DLD1 (cell line): ENCODE measurements at regions not wholly inside any gene's neighbourhood (a gene's known extent, or its start where the extent isn't known, plus 50 kb on each side); places are given as distances from the start of the nearest gene placed in this dataset.

Experiments used
- in situ Hi-C: cut with HindIII; loops from 2 replicates; pipeline ENCODE4 v1.10.0; 2017; ENCODE audit warnings: low sequenced_read_pairs

- in situ Hi-C loops, result no loop called here
Measured at GRCh38 chr2:238649936-238650518, 197.9 kb upstream of the TWIST2 start.

GRCh38 chr2:238650536-238650935 lies 197.3 kb upstream of the TWIST2 start:
- in situ Hi-C loops, result no loop called here

GRCh38 chr2:238651306-238652052 lies 196.4 kb upstream of the TWIST2 start:
- in situ Hi-C loops, result no loop called here

GRCh38 chr2:238652053-238652770 lies 195.7 kb upstream of the TWIST2 start:
- in situ Hi-C loops, result no loop called here

- in situ Hi-C loops, result no loop called here
Measured at GRCh38 chr2:238652771-238653157, 195.1 kb upstream of the TWIST2 start.

- in situ Hi-C loops, result no loop called here
Measured at GRCh38 chr2:238653431-238654109, 194.3 kb upstream of the TWIST2 start.

GRCh38 chr2:238654479-238655197 lies 193.2 kb upstream of the TWIST2 start:
- in situ Hi-C loops, result no loop called here

- in situ Hi-C loops, result no loop called here
Measured at GRCh38 chr2:238655198-238655860, 192.6 kb upstream of the TWIST2 start.

- in situ Hi-C loops, result no loop called here
Measured at GRCh38 chr2:238655974-238656722, 191.7 kb upstream of the TWIST2 start.

- in situ Hi-C loops, result no loop called here
Measured at GRCh38 chr2:238657132-238658053, 190.5 kb upstream of the TWIST2 start.

- in situ Hi-C loops, result no loop called here
Measured at GRCh38 chr2:238658054-238658407, 189.9 kb upstream of the TWIST2 start.

- in situ Hi-C loops, result no loop called here
Measured at GRCh38 chr2:238658820-238659219, 189.1 kb upstream of the TWIST2 start.

- in situ Hi-C loops, result no loop called here
Measured at GRCh38 chr2:238659231-238659630, 188.7 kb upstream of the TWIST2 start.

- in situ Hi-C loops, result no loop called here
Measured at GRCh38 chr2:238663586-238663985, 184.3 kb upstream of the TWIST2 start.

GRCh38 chr2:238665919-238666318 lies 182.0 kb upstream of the TWIST2 start:
- in situ Hi-C loops, result no loop called here

- in situ Hi-C loops, result no loop called here
Measured at GRCh38 chr2:238666543-238666942, 181.3 kb upstream of the TWIST2 start.

- in situ Hi-C loops, result no loop called here
Measured at GRCh38 chr2:238667008-238667407, 180.9 kb upstream of the TWIST2 start.

- in situ Hi-C loops, result no loop called here
Measured at GRCh38 chr2:238667639-238668038, 180.2 kb upstream of the TWIST2 start.

- in situ Hi-C loops, result no loop called here
Measured at GRCh38 chr2:238668426-238668825, 179.5 kb upstream of the TWIST2 start.
